Activated T-helper 1 cell treated with anti-CD3 and anti-CD28 coated beads, Interleukin-12 subunit alpha, Interleukin-12 subunit beta, Interleukin-2, Interleukin-4 antibody, amounts not matched to agents 30 ng/mL and 10 ng/mL and 1 ng/mL, durations not matched to agents 14 hours and 24 hours and 36 hours (primary cell): ENCODE measurements at regions not wholly inside any gene's neighbourhood (a gene's known extent, or its start where the extent isn't known, plus 50 kb on each side); places are given as distances from the start of the nearest gene placed in this dataset.

Experiments
- DNase-seq: peaks from one replicate; pipeline ENCODE4 v3.0.0; 2021; ENCODE audit warnings: low spot score
- H3K27ac Mint-ChIP-seq: one replicate; pipeline ENCODE4 v1.8.0; 2021; ENCODE audit warnings: mild to moderate bottlenecking, mixed read lengths
- H3K27me3 Mint-ChIP-seq: one replicate; pipeline ENCODE4 v1.8.0; 2022; ENCODE audit warnings: mild to moderate bottlenecking, moderate library complexity, mixed read lengths; ENCODE audit not compliant: insufficient read depth
- H3K36me3 Mint-ChIP-seq: one replicate; pipeline ENCODE4 v1.8.0; 2021; ENCODE audit warnings: low read depth, mixed read lengths
- H3K4me1 Mint-ChIP-seq: one replicate; pipeline ENCODE4 v1.8.0; 2021; ENCODE audit warnings: low read depth, mixed read lengths
- H3K4me3 Mint-ChIP-seq: one replicate; pipeline ENCODE4 v1.8.0; 2021; ENCODE audit warnings: mild to moderate bottlenecking, moderate library complexity, mixed read lengths
- H3K9me3 Mint-ChIP-seq: one replicate; pipeline ENCODE4 v1.8.0; 2021; ENCODE audit warnings: mixed read lengths
- intact Hi-C: fragments of 100-400 bp; cut with micrococcal nuclease; formaldehyde crosslinking; loops from one replicate; pipeline ENCODE4 v1.15.1; 2024

DNA sequence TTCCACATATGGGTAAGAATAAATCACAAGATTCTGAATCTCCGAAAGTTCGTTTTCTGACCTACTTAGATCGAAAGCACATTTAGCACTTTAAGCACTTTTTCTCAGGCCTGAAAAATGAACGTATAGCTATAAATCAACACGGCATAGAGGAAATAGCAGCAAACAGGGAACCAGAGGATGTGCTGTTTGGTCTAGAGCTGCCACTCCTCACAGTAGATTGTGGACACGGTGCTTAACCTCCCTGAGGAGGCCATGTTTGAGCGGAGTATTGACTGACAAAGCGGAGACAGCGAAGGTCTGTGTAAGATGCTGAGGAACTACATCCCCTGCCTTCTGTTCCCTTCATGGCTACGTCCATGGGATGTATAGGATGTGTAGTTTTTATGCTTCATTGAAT lies 452.8 kb upstream of the NCAM2 start:
- H3K9me3 Mint-ChIP-seq, result peaks cover 24% of the 10 kb centered on the region

DNA sequence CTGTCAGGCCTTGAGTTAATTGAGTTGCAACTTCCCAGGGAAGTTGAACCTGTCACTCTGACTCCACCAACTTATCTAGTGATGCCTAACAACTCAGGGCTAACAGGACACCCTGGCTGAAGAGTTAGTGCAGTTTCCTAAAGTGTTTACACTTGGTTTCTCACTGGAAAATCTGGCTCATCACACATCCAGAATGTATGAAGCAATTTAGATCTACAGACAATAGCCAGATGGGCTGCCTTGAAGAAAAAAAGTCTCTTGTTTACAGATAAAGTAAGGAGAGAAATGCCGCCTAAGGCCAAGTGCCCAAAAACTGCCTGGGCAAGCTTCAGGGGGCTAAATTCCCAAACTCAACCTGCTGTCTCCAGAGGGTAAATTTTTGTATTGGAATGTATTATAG lies 446.3 kb upstream of the NCAM2 start:
- no peaks in the 10 kb centered on the region for H3K36me3 Mint-ChIP-seq
- H3K27ac Mint-ChIP-seq, result no peak overlapping the region
- intact Hi-C loops, result no loop called here
- H3K4me1 Mint-ChIP-seq, result no peaks in the 10 kb centered on the region
- H3K9me3 Mint-ChIP-seq, result peaks cover 12% of the 10 kb centered on the region
- DNase-seq, result no peak
- no peak overlapping the region for H3K4me3 Mint-ChIP-seq
- H3K27me3 Mint-ChIP-seq, result no peaks in the 10 kb centered on the region

More for the DNA sequence above, 452.8 kb upstream of the NCAM2 start:
- H3K27me3 Mint-ChIP-seq, result no peaks in the 10 kb centered on the region
- no peaks in the 10 kb centered on the region for H3K36me3 Mint-ChIP-seq
- H3K27ac Mint-ChIP-seq, result no peak overlapping the region
- H3K4me1 Mint-ChIP-seq, result no peaks in the 10 kb centered on the region
- H3K4me3 Mint-ChIP-seq, result no peak overlapping the region
- no peak for DNase-seq
- intact Hi-C loops, result no loop called here

DNA sequence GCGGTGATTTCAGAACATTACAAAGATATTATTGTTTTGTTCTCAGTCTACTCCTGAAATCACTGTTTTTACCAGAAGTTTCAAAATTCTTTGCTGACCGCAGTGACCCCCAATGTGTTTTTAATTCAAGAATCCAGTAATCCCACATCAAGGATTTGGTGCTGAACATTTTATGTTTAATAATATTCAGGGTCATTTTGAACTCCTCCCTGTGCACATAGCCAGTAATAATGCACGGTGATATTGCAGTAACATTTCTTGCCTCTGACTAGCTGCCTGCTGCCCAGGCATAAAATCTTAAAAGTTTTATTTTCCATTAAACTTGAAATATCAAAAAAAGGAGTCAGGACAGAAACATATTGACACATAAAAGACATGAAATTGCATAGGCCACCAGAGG lies 443.4 kb upstream of the NCAM2 start:
- Mint-ChIP-seq H3K36me3 (no peaks in the 10 kb centered on the region), H3K27ac (no peak overlapping the region), H3K4me1 (no peaks in the 10 kb centered on the region), H3K9me3 (peaks cover 15% of the 10 kb centered on the region), H3K27me3 (no peaks in the 10 kb centered on the region), H3K4me3 (no peak overlapping the region)
- DNase-seq, result no peak
- intact Hi-C loops, result no loop called here

DNA sequence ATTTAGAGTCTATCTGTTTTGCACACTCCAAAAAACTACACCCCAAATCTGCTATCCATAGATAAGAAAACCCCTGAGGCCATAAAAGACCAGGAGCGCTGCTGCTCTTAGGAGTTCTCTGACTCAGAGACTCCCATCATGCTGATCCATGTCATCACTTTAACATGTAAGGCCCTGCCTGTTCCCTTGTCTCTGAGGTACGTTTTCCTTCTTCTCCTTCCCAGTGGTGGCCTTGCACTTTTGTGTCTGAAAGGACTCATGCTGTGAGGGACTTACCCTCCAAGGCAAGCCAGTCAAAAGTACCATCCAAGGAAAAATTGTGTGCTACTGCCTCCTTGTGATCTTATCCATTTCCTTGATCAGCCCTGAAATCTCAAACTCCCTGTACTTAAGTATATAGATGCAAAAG lies 427.4 kb upstream of the NCAM2 start:
- no peaks in the 10 kb centered on the region for H3K27me3 Mint-ChIP-seq
- intact Hi-C loops, result no loop called here
- no peaks in the 10 kb centered on the region for H3K36me3 Mint-ChIP-seq
- no peak for DNase-seq
- H3K4me1 Mint-ChIP-seq, result no peaks in the 10 kb centered on the region
- H3K4me3 Mint-ChIP-seq, result no peak overlapping the region
- no peak overlapping the region for H3K27ac Mint-ChIP-seq
- H3K9me3 Mint-ChIP-seq, result peaks cover 13% of the 10 kb centered on the region

GRCh38 chr21:20572582-20572981 lies 425.6 kb upstream of the NCAM2 start:
- no peaks in the 10 kb centered on the region for H3K4me1 Mint-ChIP-seq
- H3K27ac Mint-ChIP-seq, result no peak overlapping the region
- H3K4me3 Mint-ChIP-seq, result no peak overlapping the region
- intact Hi-C loops, result no loop called here
- H3K36me3 Mint-ChIP-seq, result no peaks in the 10 kb centered on the region
- H3K27me3 Mint-ChIP-seq, result no peaks in the 10 kb centered on the region
- H3K9me3 Mint-ChIP-seq, result peaks cover 11% of the 10 kb centered on the region
- DNase-seq, result no peak

DNA sequence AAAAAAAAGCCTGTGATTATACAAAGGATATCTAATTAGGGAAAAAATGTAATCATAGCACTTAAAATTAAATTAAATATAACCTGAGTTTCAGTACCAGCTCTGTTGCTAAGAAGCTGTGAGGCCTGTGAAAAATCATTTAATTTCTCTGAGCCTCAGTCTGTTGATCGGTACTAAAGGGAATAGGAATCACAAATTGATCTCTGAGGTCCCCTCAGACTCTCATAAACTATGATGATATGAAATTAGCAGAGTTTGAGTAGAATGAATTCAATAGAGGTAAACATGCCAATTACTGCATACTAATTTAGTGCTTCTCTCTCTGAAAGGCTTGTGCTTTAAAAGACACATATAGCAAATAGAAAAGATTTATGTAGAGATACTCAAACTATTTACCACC lies 416.8 kb upstream of the NCAM2 start:
- Mint-ChIP-seq H3K27ac (no peak overlapping the region), H3K4me3 (no peak overlapping the region), H3K27me3 (no peaks in the 10 kb centered on the region), H3K36me3 (no peaks in the 10 kb centered on the region), H3K9me3 (peaks cover 10% of the 10 kb centered on the region), H3K4me1 (no peaks in the 10 kb centered on the region)
- intact Hi-C loops, result no loop called here
- no peak for DNase-seq

- no peaks in the 10 kb centered on the region for H3K27me3 Mint-ChIP-seq
- no peaks in the 10 kb centered on the region for H3K4me1 Mint-ChIP-seq
- intact Hi-C loops, result no loop called here
- peaks cover 16% of the 10 kb centered on the region for H3K9me3 Mint-ChIP-seq
- no peaks in the 10 kb centered on the region for H3K36me3 Mint-ChIP-seq
- no peak for DNase-seq
- no peak overlapping the region for H3K27ac Mint-ChIP-seq
- no peak overlapping the region for H3K4me3 Mint-ChIP-seq
Observed at GRCh38 chr21:20591284-20591683, 406.9 kb upstream of the NCAM2 start.

DNA sequence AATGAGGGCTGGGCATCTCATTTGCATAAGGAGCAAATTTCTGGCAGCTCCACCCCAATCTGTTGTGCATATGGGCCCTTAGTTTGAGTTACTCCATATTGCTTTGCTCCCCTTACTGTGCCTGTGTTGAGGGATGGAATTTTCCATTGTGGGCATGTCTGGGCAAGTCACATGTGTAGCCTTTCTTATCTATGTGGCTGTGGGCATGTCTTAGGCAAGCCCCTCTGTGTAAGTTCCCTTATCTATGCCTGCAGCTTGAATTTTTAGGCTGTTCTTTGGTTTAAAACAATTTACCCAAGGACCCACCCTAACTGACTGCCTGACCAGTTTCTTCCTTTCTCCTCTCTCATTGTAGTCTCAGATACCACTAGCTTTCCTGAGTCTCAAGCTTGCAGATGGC lies 405.7 kb upstream of the NCAM2 start:
- H3K27ac Mint-ChIP-seq, result no peak overlapping the region
- DNase-seq, result no peak
- intact Hi-C loops, result no loop called here
- no peaks in the 10 kb centered on the region for H3K4me1 Mint-ChIP-seq
- no peaks in the 10 kb centered on the region for H3K27me3 Mint-ChIP-seq
- H3K36me3 Mint-ChIP-seq, result no peaks in the 10 kb centered on the region
- H3K4me3 Mint-ChIP-seq, result no peak overlapping the region
- H3K9me3 Mint-ChIP-seq, result peaks cover 16% of the 10 kb centered on the region

- Mint-ChIP-seq H3K27me3 (no peaks in the 10 kb centered on the region), H3K9me3 (peaks cover 28% of the 10 kb centered on the region), H3K4me3 (no peak overlapping the region), H3K27ac (no peak overlapping the region), H3K36me3 (no peaks in the 10 kb centered on the region), H3K4me1 (no peaks in the 10 kb centered on the region)
- DNase-seq, result no peak
- intact Hi-C loops, result no loop called here
Observed at GRCh38 chr21:20603236-20603635, 395.0 kb upstream of the NCAM2 start.

DNA sequence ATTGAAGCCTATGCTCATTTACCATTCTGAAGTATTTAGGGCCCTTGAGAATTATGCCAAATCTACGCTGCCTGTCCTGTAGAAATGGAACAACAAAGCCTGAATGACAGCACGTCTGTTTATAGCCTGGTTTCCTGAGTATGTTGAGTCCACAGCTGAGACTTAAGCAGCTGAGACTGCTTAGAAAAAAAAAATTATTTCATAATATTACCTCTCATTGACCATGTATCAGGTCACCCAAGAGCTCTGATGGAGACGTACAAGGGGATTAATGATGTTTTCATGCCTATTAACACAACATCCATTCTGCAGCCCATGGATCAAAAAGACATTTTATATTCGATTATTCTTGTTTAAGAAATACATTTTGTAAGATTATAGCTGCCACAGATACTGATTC lies 387.2 kb upstream of the NCAM2 start:
- Mint-ChIP-seq H3K27ac (no peak overlapping the region), H3K27me3 (no peaks in the 10 kb centered on the region), H3K9me3 (peaks cover 34% of the 10 kb centered on the region), H3K4me1 (no peaks in the 10 kb centered on the region), H3K36me3 (no peaks in the 10 kb centered on the region), H3K4me3 (no peak overlapping the region)
- intact Hi-C loops, result no loop called here
- DNase-seq, result no peak

DNA sequence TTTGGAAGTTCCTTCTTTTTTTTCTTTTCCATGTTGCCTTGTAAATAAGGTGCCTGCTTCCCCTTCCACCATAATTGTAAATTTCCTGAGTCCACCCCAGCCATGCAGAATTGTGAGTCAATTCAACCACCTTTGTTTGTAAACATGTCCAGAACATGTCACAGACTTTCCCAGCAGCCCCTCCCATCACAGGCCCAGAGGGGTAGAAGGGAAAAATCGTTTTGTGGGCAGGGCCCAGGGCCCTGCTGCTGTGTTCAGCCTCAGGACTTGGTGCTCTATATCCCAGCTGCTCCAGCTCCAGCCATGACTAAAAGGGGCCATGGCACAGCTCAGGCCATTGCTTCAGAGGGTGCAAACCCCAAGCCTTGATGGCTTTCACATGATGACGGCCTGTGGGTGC lies 384.6 kb upstream of the NCAM2 start:
- no peaks in the 10 kb centered on the region for H3K4me1 Mint-ChIP-seq
- intact Hi-C loops, result loop anchor here (1.0 kb wide), 1 partner anchor 26 kb away; no protein-coding TSS in a partner anchor
- no peaks in the 10 kb centered on the region for H3K27me3 Mint-ChIP-seq
- H3K4me3 Mint-ChIP-seq, result no peak overlapping the region
- no peak overlapping the region for H3K27ac Mint-ChIP-seq
- DNase-seq, result no peak
- H3K9me3 Mint-ChIP-seq, result peaks cover 17% of the 10 kb centered on the region
- H3K36me3 Mint-ChIP-seq, result no peaks in the 10 kb centered on the region

DNA sequence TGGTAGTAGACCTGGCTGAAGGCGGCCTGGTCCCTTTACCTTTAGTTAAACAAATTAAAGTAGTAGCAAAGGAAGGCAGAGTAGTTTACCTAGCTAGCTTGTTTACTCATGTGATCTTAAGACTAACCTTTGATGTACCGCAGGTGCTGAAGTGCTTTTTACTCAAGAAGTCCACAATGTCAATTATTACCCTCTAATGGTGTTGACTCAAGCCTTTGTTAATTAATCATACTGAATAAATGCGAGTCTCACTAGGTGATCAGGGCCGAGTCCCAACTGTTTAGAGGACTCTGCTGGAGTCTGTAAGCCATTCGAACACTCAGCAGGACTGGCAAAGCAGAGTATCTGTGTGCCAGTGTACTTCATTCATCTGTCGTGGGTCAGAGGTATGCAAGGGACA lies 381.1 kb upstream of the NCAM2 start:
- Mint-ChIP-seq H3K27me3 (no peaks in the 10 kb centered on the region), H3K36me3 (no peaks in the 10 kb centered on the region), H3K4me1 (no peaks in the 10 kb centered on the region), H3K9me3 (peaks cover 9% of the 10 kb centered on the region), H3K27ac (no peak overlapping the region), H3K4me3 (no peak overlapping the region)
- intact Hi-C loops, result no loop called here
- DNase-seq, result no peak

GRCh38 chr21:20618878-20619277 lies 379.3 kb upstream of the NCAM2 start:
- H3K9me3 Mint-ChIP-seq, result peaks cover 11% of the 10 kb centered on the region
- intact Hi-C loops, result no loop called here
- no peaks in the 10 kb centered on the region for H3K27me3 Mint-ChIP-seq
- no peak for DNase-seq
- H3K27ac Mint-ChIP-seq, result no peak overlapping the region
- no peak overlapping the region for H3K4me3 Mint-ChIP-seq
- H3K4me1 Mint-ChIP-seq, result no peaks in the 10 kb centered on the region
- no peaks in the 10 kb centered on the region for H3K36me3 Mint-ChIP-seq

GRCh38 chr21:20627594-20627993 lies 370.6 kb upstream of the NCAM2 start:
- no peak for DNase-seq
- Mint-ChIP-seq H3K27me3 (no peaks in the 10 kb centered on the region), H3K27ac (no peak overlapping the region), H3K4me1 (no peaks in the 10 kb centered on the region), H3K9me3 (peaks cover 17% of the 10 kb centered on the region), H3K4me3 (no peak overlapping the region), H3K36me3 (no peaks in the 10 kb centered on the region)
- intact Hi-C loops, result no loop called here
